Skeletal muscle tissue (tissue), 3 donors: ENCODE measurements at regions not wholly inside any gene's neighbourhood (a gene's known extent, or its start where the extent isn't known, plus 50 kb on each side); places are given as distances from the start of the nearest gene placed in this dataset.
"Not testable (repeated sequence)": the region's sequence is repeated elsewhere in the genome, so short reads cannot be mapped to it uniquely, and the experiment has no call there.

Experiments
- H3K27ac ChIP-seq: one replicate; pipeline ENCODE4 v1.7.0; 2013; ENCODE audit warnings: mild to moderate bottlenecking, low read depth, low read length, inconsistent platforms
- H3K27me3 ChIP-seq, 3 donors: one replicate each; pipeline ENCODE4 v1.7.0; 2013; ENCODE audit warnings: low read length in 3 of 3; ENCODE audit not compliant: control insufficient read depth in 3 of 3, insufficient read depth in 3 of 3
- H3K36me3 ChIP-seq, 3 donors: one replicate each; pipeline ENCODE4 v1.7.0; 2013; ENCODE audit warnings: low read length in 3 of 3; ENCODE audit not compliant: control insufficient read depth in 3 of 3, insufficient read depth in 3 of 3
- H3K4me1 ChIP-seq, 3 donors: one replicate each; pipeline ENCODE4 v1.7.0; 2013; ENCODE audit warnings: low read length in 3 of 3, mild to moderate bottlenecking in 3 of 3; ENCODE audit not compliant: control insufficient read depth in 3 of 3, insufficient read depth in 3 of 3
- H3K4me3 ChIP-seq, 3 donors: one replicate each; pipeline ENCODE4 v1.7.0; 2013; ENCODE audit warnings: low read length in 3 of 3
- H3K9ac ChIP-seq, 3 donors: one replicate each; pipeline ENCODE4 v1.7.0; 2013; ENCODE audit warnings: low read length in 3 of 3, mild to moderate bottlenecking in 3 of 3, moderate library complexity in 2 of 3, low read depth in 1 of 3
- H3K9me3 ChIP-seq, 3 donors: one replicate each; pipeline ENCODE4 v1.7.0; 2013; ENCODE audit warnings: low read length in 3 of 3; ENCODE audit not compliant: control insufficient read depth in 3 of 3
- donor health status: Osteomylitis.

GRCh38 chr10:84719687-84720086 is 391.3 kb downstream of the CCSER2 start:
- Histone ChIP-seq H3K4me3 (no peak overlapping the region), H3K27me3 (no peaks in the 10 kb centered on the region), H3K9me3 (no peaks in the 10 kb centered on the region), H3K36me3 (no peaks in the 10 kb centered on the region), H3K27ac (no peak overlapping the region), H3K9ac (no peak overlapping the region), H3K4me1 (no peaks in the 10 kb centered on the region)

GRCh38 chr10:84727398-84727797 is 399.0 kb downstream of the CCSER2 start:
- no peak overlapping the region for H3K4me3 ChIP-seq
- H3K9ac ChIP-seq = no peak overlapping the region
- no peaks in the 10 kb centered on the region for H3K9me3 ChIP-seq
- no peak overlapping the region for H3K27ac ChIP-seq
- no peaks in the 10 kb centered on the region for H3K36me3 ChIP-seq
- no peaks in the 10 kb centered on the region for H3K4me1 ChIP-seq
- H3K27me3 ChIP-seq = no peaks in the 10 kb centered on the region

- H3K36me3 ChIP-seq, H3K27me3 ChIP-seq: not testable (repeated sequence)
Measured at GRCh38 chr10:84739126-84739525, 410.7 kb downstream of the CCSER2 start.

GRCh38 chr10:84739641-84740040 is 411.3 kb downstream of the CCSER2 start:
- no peak overlapping the region for H3K27ac ChIP-seq
- no peaks in the 10 kb centered on the region for H3K27me3 ChIP-seq
- H3K4me1 ChIP-seq = no peaks in the 10 kb centered on the region
- H3K4me3 ChIP-seq = no peak overlapping the region
- no peaks in the 10 kb centered on the region for H3K9me3 ChIP-seq
- H3K36me3 ChIP-seq = no peaks in the 10 kb centered on the region
- no peak overlapping the region for H3K9ac ChIP-seq

More at GRCh38 chr10:84739126-84739525, 410.7 kb downstream of the CCSER2 start:
- H3K4me1 ChIP-seq, H3K27ac ChIP-seq, H3K9me3 ChIP-seq, H3K4me3 ChIP-seq, H3K9ac ChIP-seq: not testable (repeated sequence)

- Histone ChIP-seq H3K27ac (no peak overlapping the region), H3K9me3 (no peaks in the 10 kb centered on the region), H3K9ac (no peak overlapping the region), H3K4me1 (no peaks in the 10 kb centered on the region), H3K36me3 (no peaks in the 10 kb centered on the region), H3K4me3 (no peak overlapping the region), H3K27me3 (no peaks in the 10 kb centered on the region)
Measured at GRCh38 chr10:84743483-84743882, 415.1 kb downstream of the CCSER2 start.

- H3K4me3 ChIP-seq = no peak overlapping the region
- no peak overlapping the region for H3K9ac ChIP-seq
- H3K4me1 ChIP-seq = no peaks in the 10 kb centered on the region
- H3K27ac ChIP-seq = no peak overlapping the region
- no peaks in the 10 kb centered on the region for H3K9me3 ChIP-seq
- H3K27me3 ChIP-seq = no peaks in the 10 kb centered on the region
- H3K36me3 ChIP-seq = no peaks in the 10 kb centered on the region
Measured at GRCh38 chr10:84755311-84755710, 426.9 kb downstream of the CCSER2 start.

- not testable (repeated sequence) for H3K9ac ChIP-seq, H3K9me3 ChIP-seq, H3K36me3 ChIP-seq, H3K4me3 ChIP-seq, H3K27ac ChIP-seq, H3K4me1 ChIP-seq, H3K27me3 ChIP-seq
Measured at GRCh38 chr10:84756653-84757052, 428.3 kb downstream of the CCSER2 start.

GRCh38 chr10:84761994-84762614 is 433.7 kb downstream of the CCSER2 start:
- H3K36me3 ChIP-seq, H3K9me3 ChIP-seq: not testable (repeated sequence)

GRCh38 chr10:84762754-84763394 is 434.5 kb downstream of the CCSER2 start:
- no peaks in the 10 kb centered on the region for H3K27me3 ChIP-seq
- H3K9me3 ChIP-seq = no peaks in the 10 kb centered on the region
- H3K9ac ChIP-seq = no peak overlapping the region
- H3K4me1 ChIP-seq = no peaks in the 10 kb centered on the region
- no peak overlapping the region for H3K27ac ChIP-seq
- no peaks in the 10 kb centered on the region for H3K36me3 ChIP-seq
- no peak overlapping the region for H3K4me3 ChIP-seq

More at GRCh38 chr10:84761994-84762614, 433.7 kb downstream of the CCSER2 start:
- not testable (repeated sequence) for H3K27ac ChIP-seq, H3K27me3 ChIP-seq, H3K9ac ChIP-seq, H3K4me3 ChIP-seq, H3K4me1 ChIP-seq

GRCh38 chr10:84763965-84764364 is 435.6 kb downstream of the CCSER2 start:
- H3K9ac ChIP-seq = no peak overlapping the region
- no peaks in the 10 kb centered on the region for H3K4me1 ChIP-seq
- no peaks in the 10 kb centered on the region for H3K27me3 ChIP-seq
- H3K4me3 ChIP-seq = no peak overlapping the region
- H3K27ac ChIP-seq = no peak overlapping the region
- H3K9me3 ChIP-seq = no peaks in the 10 kb centered on the region
- no peaks in the 10 kb centered on the region for H3K36me3 ChIP-seq
